GM23338 (cell line): ENCODE measurements at regions not wholly inside any gene's neighbourhood (a gene's known extent, or its start where the extent isn't known, plus 50 kb on each side); places are given as distances from the start of the nearest gene placed in this dataset.

ENCODE experiments used
- ATAC-seq: fragments of 200-7000 bp; cut with Tn5 transposase; 3 replicates; pipeline ENCODE4 v1.9.1; 2020
- DNase-seq: peaks from one replicate; pipeline ENCODE4 v3.0.0-alpha.2; 2015; ENCODE audit warnings: low spot score
- H2AFZ ChIP-seq: fragments of 200-600 bp; sonication (generic); 2 replicates; pipeline ENCODE4 v1.8.0; 2016; ENCODE audit warnings: antibody characterized with exemption, mild to moderate bottlenecking, moderate library complexity
- H3F3A ChIP-seq: fragments of 200-600 bp; sonication (generic); replicated peaks from 2 replicates; pipeline ENCODE4 v1.8.0; 2017; ENCODE audit warnings: antibody characterized with exemption, mixed run types, low read depth
- H3K27ac ChIP-seq: fragments of 200-600 bp; sonication (generic); 2 replicates; pipeline ENCODE4 v1.6.1; 2016; ENCODE audit warnings: low read depth
- H3K27me3 ChIP-seq: fragments of 200-600 bp; sonication (generic); 2 replicates; pipeline ENCODE4 v1.8.0; 2016; ENCODE audit warnings: mild to moderate bottlenecking, mixed run types, moderate library complexity; ENCODE audit not compliant: insufficient read depth
- H3K36me3 ChIP-seq: fragments of 200-600 bp; sonication (generic); 2 replicates; pipeline ENCODE4 v1.8.0; 2016; ENCODE audit warnings: mild to moderate bottlenecking; ENCODE audit not compliant: insufficient read depth
- H3K4me1 ChIP-seq: fragments of 200-600 bp; sonication (generic); 2 replicates; pipeline ENCODE4 v1.8.0; 2016; ENCODE audit warnings: mild to moderate bottlenecking, moderate library complexity; ENCODE audit not compliant: insufficient read depth
- H3K4me2 ChIP-seq: fragments of 200-600 bp; sonication (generic); 2 replicates; pipeline ENCODE4 v1.7.1; 2017; ENCODE audit warnings: mixed run types
- H3K4me3 ChIP-seq: fragments of 200-600 bp; sonication (generic); 2 replicates; pipeline ENCODE4 v1.6.1; 2016; ENCODE audit warnings: mixed run types
- H3K79me2 ChIP-seq: fragments of 200-600 bp; sonication (generic); replicated peaks from 2 replicates; pipeline ENCODE4 v1.8.0; 2017; ENCODE audit warnings: mild to moderate bottlenecking; ENCODE audit not compliant: insufficient read depth
- H3K9me2 ChIP-seq: fragments of 200-600 bp; sonication (generic); 2 replicates; pipeline ENCODE4 v1.8.0; 2017; ENCODE audit not compliant: insufficient read depth
- H4K20me1 ChIP-seq: fragments of 200-600 bp; sonication (generic); replicated peaks from 2 replicates; pipeline ENCODE4 v1.8.0; 2017; ENCODE audit warnings: mild to moderate bottlenecking; ENCODE audit not compliant: insufficient read depth
- H3K27ac Mint-ChIP-seq: 2 replicates; pipeline ENCODE4 v1.8.0; 2020; ENCODE audit warnings: inconsistent platforms, mild to moderate bottlenecking, moderate library complexity, mixed read lengths
- H3K27me3 Mint-ChIP-seq: 3 replicates; pipeline ENCODE4 v1.8.0; 2022; ENCODE audit warnings: low read depth, mild to moderate bottlenecking, moderate library complexity, mixed read lengths, inconsistent platforms; ENCODE audit not compliant: insufficient read depth, poor library complexity
- H3K36me3 Mint-ChIP-seq: 3 replicates; pipeline ENCODE4 v1.8.0; 2021; ENCODE audit warnings: low read depth, mild to moderate bottlenecking, inconsistent platforms, moderate library complexity, mixed read lengths
- H3K4me1 Mint-ChIP-seq: 3 replicates; pipeline ENCODE4 v1.8.0; 2020; ENCODE audit warnings: mild to moderate bottlenecking, inconsistent platforms, mixed read lengths
- H3K4me3 Mint-ChIP-seq: 3 replicates; pipeline ENCODE4 v1.8.0; 2021; ENCODE audit warnings: moderate library complexity, mild to moderate bottlenecking, inconsistent platforms, mixed read lengths
- H3K9me3 Mint-ChIP-seq: 3 replicates; pipeline ENCODE4 v1.8.0; 2020; ENCODE audit warnings: moderate library complexity, mild to moderate bottlenecking, inconsistent platforms, mixed read lengths
- CREB1 ChIP-seq: fragments of 250-450 bp; sonication (Bioruptor Pico); IDR thresholded peaks from 2 replicates; pipeline ENCODE4 v1.5.0; 2020; ENCODE audit warnings: low read depth, mild to moderate bottlenecking, moderate library complexity
- JUNB ChIP-seq: IDR thresholded peaks from one replicate; pipeline ENCODE4 v1.6.1; 2016; ENCODE audit warnings: antibody characterized with exemption; ENCODE audit not compliant: unreplicated experiment
- NANOG ChIP-seq: IDR thresholded peaks from 2 replicates; pipeline ENCODE4 v1.6.1; 2016; ENCODE audit warnings: antibody characterized with exemption, borderline replicate concordance
- POLR2AphosphoS5 ChIP-seq: IDR thresholded peaks from 2 replicates; pipeline ENCODE4 v1.6.1; 2016; ENCODE audit warnings: antibody characterized with exemption, low read depth
- STAT1 ChIP-seq: IDR thresholded peaks from one replicate; pipeline ENCODE4 v1.6.1; 2016; ENCODE audit warnings: antibody characterized with exemption; ENCODE audit not compliant: unreplicated experiment
- ZNF114 ChIP-seq: fragments of 250-450 bp; sonication (Bioruptor Pico); IDR thresholded peaks from 2 replicates; pipeline ENCODE4 v1.5.0; 2020; ENCODE audit warnings: mild to moderate bottlenecking, moderate library complexity
- ZNF331 ChIP-seq: fragments of 250-450 bp; sonication (Bioruptor Pico); IDR thresholded peaks from 2 replicates; pipeline ENCODE4 v1.5.0; 2020; ENCODE audit warnings: low read depth, mild to moderate bottlenecking, moderate library complexity
- TF ChIP-seq, protein P1 (sequence below): IDR thresholded peaks from one replicate; pipeline ENCODE4 v1.6.1; 2018; ENCODE audit warnings: antibody characterized with exemption; ENCODE audit not compliant: unreplicated experiment
- TF ChIP-seq, protein P2 (sequence below), 2 experiments: fragments of 200-600 bp in 1 of 2; sonication (generic) in 1 of 2; conservative IDR thresholded peaks; 2 replicates each; pipeline versions ENCODE4 v1.5.1 to v1.6.1; 2016 to 2017; ENCODE audit warnings: antibody characterized with exemption in 2 of 2, low read depth in 2 of 2, mild to moderate bottlenecking in 2 of 2, moderate library complexity in 1 of 2
- TF ChIP-seq, protein P3 (sequence below): fragments of 250-450 bp; sonication (Bioruptor Pico); IDR thresholded peaks from 2 replicates; pipeline ENCODE4 v1.5.0; 2020; ENCODE audit warnings: mild to moderate bottlenecking, moderate library complexity

DNA sequence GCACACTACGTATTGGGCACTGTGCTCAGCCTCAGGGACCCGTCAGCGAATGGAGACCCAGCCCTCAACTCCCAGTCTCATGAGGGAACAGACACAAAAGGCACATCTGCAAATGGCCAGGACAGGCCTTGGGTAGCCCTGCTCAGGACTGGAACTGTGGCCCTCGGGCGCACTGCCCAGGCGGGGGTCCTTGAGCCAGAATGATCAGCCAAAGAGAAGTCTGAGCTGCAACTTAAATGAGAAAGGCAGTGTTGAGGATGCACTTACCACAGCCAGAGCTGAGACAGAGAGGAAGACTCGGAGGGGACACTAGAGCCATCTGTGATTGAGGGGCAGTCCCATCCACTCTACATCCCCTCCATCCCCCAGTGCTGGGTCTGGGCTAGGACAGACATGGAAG is 117.3 kb downstream of the C16orf95 start:
- Histone ChIP-seq H3K27ac (no peak overlapping the region), H2AFZ (no peak overlapping the region), H3K4me2 (no peak overlapping the region), H3K27me3 (no peaks in the 10 kb centered on the region), H3K9me2 (no peaks in the 10 kb centered on the region), H3K79me2 (no peaks in the 10 kb centered on the region), H3K4me1 (peaks cover 8% of the 10 kb centered on the region; the same call in 1 of the 2 replicates), H3F3A (no peaks in the 10 kb centered on the region), H3K4me3 (no peak overlapping the region), H3K36me3 (no peaks in the 10 kb centered on the region), H4K20me1 (no peaks in the 10 kb centered on the region)
- no peak overlapping the region for H3K27ac Mint-ChIP-seq
- H3K36me3 Mint-ChIP-seq, result no peaks in the 10 kb centered on the region
- H3K4me3 Mint-ChIP-seq, result no peak overlapping the region
- peaks cover 2% of the 10 kb centered on the region for H3K27me3 Mint-ChIP-seq
- no peaks in the 10 kb centered on the region; the same call in 2 of the 3 replicates for H3K9me3 Mint-ChIP-seq
- no peak for TF ChIP-seq STAT1
- TF ChIP-seq, protein P1, sequence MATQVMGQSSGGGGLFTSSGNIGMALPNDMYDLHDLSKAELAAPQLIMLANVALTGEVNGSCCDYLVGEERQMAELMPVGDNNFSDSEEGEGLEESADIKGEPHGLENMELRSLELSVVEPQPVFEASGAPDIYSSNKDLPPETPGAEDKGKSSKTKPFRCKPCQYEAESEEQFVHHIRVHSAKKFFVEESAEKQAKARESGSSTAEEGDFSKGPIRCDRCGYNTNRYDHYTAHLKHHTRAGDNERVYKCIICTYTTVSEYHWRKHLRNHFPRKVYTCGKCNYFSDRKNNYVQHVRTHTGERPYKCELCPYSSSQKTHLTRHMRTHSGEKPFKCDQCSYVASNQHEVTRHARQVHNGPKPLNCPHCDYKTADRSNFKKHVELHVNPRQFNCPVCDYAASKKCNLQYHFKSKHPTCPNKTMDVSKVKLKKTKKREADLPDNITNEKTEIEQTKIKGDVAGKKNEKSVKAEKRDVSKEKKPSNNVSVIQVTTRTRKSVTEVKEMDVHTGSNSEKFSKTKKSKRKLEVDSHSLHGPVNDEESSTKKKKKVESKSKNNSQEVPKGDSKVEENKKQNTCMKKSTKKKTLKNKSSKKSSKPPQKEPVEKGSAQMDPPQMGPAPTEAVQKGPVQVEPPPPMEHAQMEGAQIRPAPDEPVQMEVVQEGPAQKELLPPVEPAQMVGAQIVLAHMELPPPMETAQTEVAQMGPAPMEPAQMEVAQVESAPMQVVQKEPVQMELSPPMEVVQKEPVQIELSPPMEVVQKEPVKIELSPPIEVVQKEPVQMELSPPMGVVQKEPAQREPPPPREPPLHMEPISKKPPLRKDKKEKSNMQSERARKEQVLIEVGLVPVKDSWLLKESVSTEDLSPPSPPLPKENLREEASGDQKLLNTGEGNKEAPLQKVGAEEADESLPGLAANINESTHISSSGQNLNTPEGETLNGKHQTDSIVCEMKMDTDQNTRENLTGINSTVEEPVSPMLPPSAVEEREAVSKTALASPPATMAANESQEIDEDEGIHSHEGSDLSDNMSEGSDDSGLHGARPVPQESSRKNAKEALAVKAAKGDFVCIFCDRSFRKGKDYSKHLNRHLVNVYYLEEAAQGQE, result no peak
- no peak for TF ChIP-seq ZNF331 (CRISPR knock-in tag)
- no peak for TF ChIP-seq NANOG
- TF ChIP-seq ZNF114 (CRISPR knock-in tag), result no peak
- TF ChIP-seq, protein P2, sequence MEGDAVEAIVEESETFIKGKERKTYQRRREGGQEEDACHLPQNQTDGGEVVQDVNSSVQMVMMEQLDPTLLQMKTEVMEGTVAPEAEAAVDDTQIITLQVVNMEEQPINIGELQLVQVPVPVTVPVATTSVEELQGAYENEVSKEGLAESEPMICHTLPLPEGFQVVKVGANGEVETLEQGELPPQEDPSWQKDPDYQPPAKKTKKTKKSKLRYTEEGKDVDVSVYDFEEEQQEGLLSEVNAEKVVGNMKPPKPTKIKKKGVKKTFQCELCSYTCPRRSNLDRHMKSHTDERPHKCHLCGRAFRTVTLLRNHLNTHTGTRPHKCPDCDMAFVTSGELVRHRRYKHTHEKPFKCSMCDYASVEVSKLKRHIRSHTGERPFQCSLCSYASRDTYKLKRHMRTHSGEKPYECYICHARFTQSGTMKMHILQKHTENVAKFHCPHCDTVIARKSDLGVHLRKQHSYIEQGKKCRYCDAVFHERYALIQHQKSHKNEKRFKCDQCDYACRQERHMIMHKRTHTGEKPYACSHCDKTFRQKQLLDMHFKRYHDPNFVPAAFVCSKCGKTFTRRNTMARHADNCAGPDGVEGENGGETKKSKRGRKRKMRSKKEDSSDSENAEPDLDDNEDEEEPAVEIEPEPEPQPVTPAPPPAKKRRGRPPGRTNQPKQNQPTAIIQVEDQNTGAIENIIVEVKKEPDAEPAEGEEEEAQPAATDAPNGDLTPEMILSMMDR (conservative IDR thresholded peaks at IDR 0.05; ENCODE audit: low read depth in 2 of 2), result no peak
- no peak for TF ChIP-seq CREB1
- TF ChIP-seq, protein P3, sequence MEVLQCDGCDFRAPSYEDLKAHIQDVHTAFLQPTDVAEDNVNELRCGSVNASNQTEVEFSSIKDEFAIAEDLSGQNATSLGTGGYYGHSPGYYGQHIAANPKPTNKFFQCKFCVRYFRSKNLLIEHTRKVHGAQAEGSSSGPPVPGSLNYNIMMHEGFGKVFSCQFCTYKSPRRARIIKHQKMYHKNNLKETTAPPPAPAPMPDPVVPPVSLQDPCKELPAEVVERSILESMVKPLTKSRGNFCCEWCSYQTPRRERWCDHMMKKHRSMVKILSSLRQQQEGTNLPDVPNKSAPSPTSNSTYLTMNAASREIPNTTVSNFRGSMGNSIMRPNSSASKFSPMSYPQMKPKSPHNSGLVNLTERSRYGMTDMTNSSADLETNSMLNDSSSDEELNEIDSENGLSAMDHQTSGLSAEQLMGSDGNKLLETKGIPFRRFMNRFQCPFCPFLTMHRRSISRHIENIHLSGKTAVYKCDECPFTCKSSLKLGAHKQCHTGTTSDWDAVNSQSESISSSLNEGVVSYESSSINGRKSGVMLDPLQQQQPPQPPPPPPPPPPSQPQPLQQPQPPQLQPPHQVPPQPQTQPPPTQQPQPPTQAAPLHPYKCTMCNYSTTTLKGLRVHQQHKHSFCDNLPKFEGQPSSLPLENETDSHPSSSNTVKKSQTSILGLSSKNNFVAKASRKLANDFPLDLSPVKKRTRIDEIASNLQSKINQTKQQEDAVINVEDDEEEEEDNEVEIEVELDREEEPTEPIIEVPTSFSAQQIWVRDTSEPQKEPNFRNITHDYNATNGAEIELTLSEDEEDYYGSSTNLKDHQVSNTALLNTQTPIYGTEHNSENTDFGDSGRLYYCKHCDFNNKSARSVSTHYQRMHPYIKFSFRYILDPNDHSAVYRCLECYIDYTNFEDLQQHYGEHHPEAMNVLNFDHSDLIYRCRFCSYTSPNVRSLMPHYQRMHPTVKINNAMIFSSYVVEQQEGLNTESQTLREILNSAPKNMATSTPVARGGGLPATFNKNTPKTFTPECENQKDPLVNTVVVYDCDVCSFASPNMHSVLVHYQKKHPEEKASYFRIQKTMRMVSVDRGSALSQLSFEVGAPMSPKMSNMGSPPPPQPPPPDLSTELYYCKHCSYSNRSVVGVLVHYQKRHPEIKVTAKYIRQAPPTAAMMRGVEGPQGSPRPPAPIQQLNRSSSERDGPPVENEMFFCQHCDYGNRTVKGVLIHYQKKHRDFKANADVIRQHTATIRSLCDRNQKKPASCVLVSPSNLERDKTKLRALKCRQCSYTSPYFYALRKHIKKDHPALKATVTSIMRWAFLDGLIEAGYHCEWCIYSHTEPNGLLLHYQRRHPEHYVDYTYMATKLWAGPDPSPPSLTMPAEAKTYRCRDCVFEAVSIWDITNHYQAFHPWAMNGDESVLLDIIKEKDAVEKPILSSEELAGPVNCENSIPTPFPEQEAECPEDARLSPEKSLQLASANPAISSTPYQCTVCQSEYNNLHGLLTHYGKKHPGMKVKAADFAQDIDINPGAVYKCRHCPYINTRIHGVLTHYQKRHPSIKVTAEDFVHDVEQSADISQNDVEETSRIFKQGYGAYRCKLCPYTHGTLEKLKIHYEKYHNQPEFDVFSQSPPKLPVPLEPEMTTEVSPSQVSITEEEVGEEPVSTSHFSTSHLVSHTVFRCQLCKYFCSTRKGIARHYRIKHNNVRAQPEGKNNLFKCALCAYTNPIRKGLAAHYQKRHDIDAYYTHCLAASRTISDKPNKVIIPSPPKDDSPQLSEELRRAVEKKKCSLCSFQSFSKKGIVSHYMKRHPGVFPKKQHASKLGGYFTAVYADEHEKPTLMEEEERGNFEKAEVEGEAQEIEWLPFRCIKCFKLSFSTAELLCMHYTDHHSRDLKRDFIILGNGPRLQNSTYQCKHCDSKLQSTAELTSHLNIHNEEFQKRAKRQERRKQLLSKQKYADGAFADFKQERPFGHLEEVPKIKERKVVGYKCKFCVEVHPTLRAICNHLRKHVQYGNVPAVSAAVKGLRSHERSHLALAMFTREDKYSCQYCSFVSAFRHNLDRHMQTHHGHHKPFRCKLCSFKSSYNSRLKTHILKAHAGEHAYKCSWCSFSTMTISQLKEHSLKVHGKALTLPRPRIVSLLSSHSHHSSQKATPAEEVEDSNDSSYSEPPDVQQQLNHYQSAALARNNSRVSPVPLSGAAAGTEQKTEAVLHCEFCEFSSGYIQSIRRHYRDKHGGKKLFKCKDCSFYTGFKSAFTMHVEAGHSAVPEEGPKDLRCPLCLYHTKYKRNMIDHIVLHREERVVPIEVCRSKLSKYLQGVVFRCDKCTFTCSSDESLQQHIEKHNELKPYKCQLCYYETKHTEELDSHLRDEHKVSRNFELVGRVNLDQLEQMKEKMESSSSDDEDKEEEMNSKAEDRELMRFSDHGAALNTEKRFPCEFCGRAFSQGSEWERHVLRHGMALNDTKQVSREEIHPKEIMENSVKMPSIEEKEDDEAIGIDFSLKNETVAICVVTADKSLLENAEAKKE, result no peak
- TF ChIP-seq JUNB, result no peak
- TF ChIP-seq POLR2AphosphoS5, result no peak
- no peak for DNase-seq
- no peak for ATAC-seq
- H3K4me1 Mint-ChIP-seq, result peaks cover 19% of the 10 kb centered on the region
